SK-N-MC (cell line): ENCODE measurements at regions not wholly inside any gene's neighbourhood (a gene's known extent, or its start where the extent isn't known, plus 50 kb on each side); places are given as distances from the start of the nearest gene placed in this dataset.

Source experiments
- EZH2 ChIP-seq: fragments of 200-600 bp; sonication (generic); IDR thresholded peaks from one replicate; pipeline ENCODE4 v1.6.1; 2017; ENCODE audit warnings: antibody characterized with exemption
- POLR2AphosphoS5 ChIP-seq: IDR thresholded peaks from 2 replicates; pipeline ENCODE4 v1.6.1; 2012; ENCODE audit warnings: mild to moderate bottlenecking, low read depth, low read length, borderline replicate concordance

DNA sequence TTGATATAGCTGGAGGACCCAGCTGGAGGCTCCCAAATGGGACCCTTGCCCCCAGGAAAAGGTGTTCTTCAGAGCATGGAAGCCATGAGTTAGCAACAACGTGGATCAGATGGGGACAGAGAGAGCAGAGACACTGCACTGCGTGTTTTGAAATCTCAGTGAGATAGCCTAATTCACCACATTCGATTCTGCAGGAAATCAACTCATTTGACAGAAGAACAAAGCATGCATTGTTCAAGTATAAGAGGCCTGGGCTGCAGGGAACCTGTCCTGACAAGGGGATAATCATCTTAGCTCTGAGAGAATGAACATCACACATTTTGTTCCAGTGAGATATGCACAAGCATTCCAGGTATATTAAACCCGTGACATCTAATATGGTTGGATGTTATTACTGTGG, 450.2 kb downstream of the CDH26 start:
- TF ChIP-seq POLR2AphosphoS5 (no peak), EZH2 (no peak)
